GM21360 (cell line): ENCODE measurements at regions not wholly inside any gene's neighbourhood (a gene's known extent, or its start where the extent isn't known, plus 50 kb on each side); places are given as distances from the start of the nearest gene placed in this dataset.
"Not testable (repeated sequence)": the region's sequence is repeated elsewhere in the genome, so short reads cannot be mapped to it uniquely, and the experiment has no call there.

Experiments
- ATAC-seq: cut with Tn5 transposase; IDR thresholded peaks from one replicate; pipeline ENCODE4 v1.9.1; 2021; ENCODE audit warnings: mild to moderate bottlenecking, moderate library complexity; ENCODE audit not compliant: unreplicated experiment

GRCh38 chr7:91752102-91752501, 128.4 kb downstream of the MTERF1 start:
- ATAC-seq: no peak

GRCh38 chr7:91754280-91754679, 126.2 kb downstream of the MTERF1 start:
- not testable (repeated sequence) for ATAC-seq

GRCh38 chr7:91755121-91755520, 125.4 kb downstream of the MTERF1 start:
- ATAC-seq: not testable (repeated sequence)

GRCh38 chr7:91759205-91759863, 121.2 kb downstream of the MTERF1 start:
- ATAC-seq: no peak

GRCh38 chr7:91767820-91768219, 112.7 kb downstream of the MTERF1 start:
- ATAC-seq: no peak

- no peak for ATAC-seq
Observed at GRCh38 chr7:91771394-91771793, 109.1 kb downstream of the MTERF1 start.

GRCh38 chr7:91771921-91772815, 108.3 kb downstream of the MTERF1 start:
- ATAC-seq: no peak

GRCh38 chr7:91776171-91776570, 104.3 kb downstream of the MTERF1 start:
- ATAC-seq: no peak

GRCh38 chr7:91777522-91777921, 103.0 kb downstream of the MTERF1 start:
- no peak for ATAC-seq

- no peak for ATAC-seq
Observed at GRCh38 chr7:91778416-91778815, 102.1 kb downstream of the MTERF1 start.

GRCh38 chr7:91780521-91780920, 100.0 kb downstream of the MTERF1 start:
- ATAC-seq: no peak

GRCh38 chr7:91784469-91784868, 96.0 kb downstream of the MTERF1 start:
- no peak for ATAC-seq

GRCh38 chr7:91787931-91788330, 92.6 kb downstream of the MTERF1 start:
- ATAC-seq: no peak

- ATAC-seq: no peak
Observed at GRCh38 chr7:91789086-91789485, 91.4 kb downstream of the MTERF1 start.

- no peak for ATAC-seq
Observed at GRCh38 chr7:91789558-91789957, 90.9 kb downstream of the MTERF1 start.

GRCh38 chr7:91790646-91791045, 89.9 kb downstream of the MTERF1 start:
- ATAC-seq: not testable (repeated sequence)

- ATAC-seq: no peak
Observed at GRCh38 chr7:91796122-91796521, 84.4 kb downstream of the MTERF1 start.

- ATAC-seq: no peak
Observed at GRCh38 chr7:91798425-91798824, 82.1 kb downstream of the MTERF1 start.

- no peak for ATAC-seq
Observed at GRCh38 chr7:91800389-91800788, 80.1 kb downstream of the MTERF1 start.

GRCh38 chr7:91801331-91801983, 79.0 kb downstream of the MTERF1 start:
- ATAC-seq: no peak

- no peak for ATAC-seq
Observed at GRCh38 chr7:91811236-91811635, 69.3 kb downstream of the MTERF1 start.

- no peak for ATAC-seq
Observed at GRCh38 chr7:91811641-91812040, 68.9 kb downstream of the MTERF1 start.
